Stimulated activated memory B cell treated with anti-CD40 and anti-IgM and Interleukin-4, amounts not matched to agents 10 μg/mL and 1 μg/mL and 100 μg/mL, for 72 hours (primary cell): ENCODE measurements at regions not wholly inside any gene's neighbourhood (a gene's known extent, or its start where the extent isn't known, plus 50 kb on each side); places are given as distances from the start of the nearest gene placed in this dataset.

Source experiments
- ATAC-seq: fragments of 150-1000 bp; cut with Tn5 transposase; 2 replicates; pipeline ENCODE4 v1.10.0; 2021
- H3K27ac Mint-ChIP-seq: one replicate; pipeline ENCODE4 v1.8.0; 2022; ENCODE audit warnings: mild to moderate bottlenecking, mixed read lengths
- H3K27me3 Mint-ChIP-seq: one replicate; pipeline ENCODE4 v1.8.0; 2022; ENCODE audit warnings: mixed read lengths
- H3K36me3 Mint-ChIP-seq: one replicate; pipeline ENCODE4 v1.8.0; 2022; ENCODE audit warnings: mixed read lengths
- H3K4me1 Mint-ChIP-seq: one replicate; pipeline ENCODE4 v1.8.0; 2022; ENCODE audit warnings: mixed read lengths
- H3K4me3 Mint-ChIP-seq: one replicate; pipeline ENCODE4 v1.8.0; 2022; ENCODE audit warnings: mild to moderate bottlenecking, moderate library complexity, mixed read lengths
- H3K9me3 Mint-ChIP-seq: one replicate; pipeline ENCODE4 v1.8.0; 2022; ENCODE audit warnings: mixed read lengths

DNA sequence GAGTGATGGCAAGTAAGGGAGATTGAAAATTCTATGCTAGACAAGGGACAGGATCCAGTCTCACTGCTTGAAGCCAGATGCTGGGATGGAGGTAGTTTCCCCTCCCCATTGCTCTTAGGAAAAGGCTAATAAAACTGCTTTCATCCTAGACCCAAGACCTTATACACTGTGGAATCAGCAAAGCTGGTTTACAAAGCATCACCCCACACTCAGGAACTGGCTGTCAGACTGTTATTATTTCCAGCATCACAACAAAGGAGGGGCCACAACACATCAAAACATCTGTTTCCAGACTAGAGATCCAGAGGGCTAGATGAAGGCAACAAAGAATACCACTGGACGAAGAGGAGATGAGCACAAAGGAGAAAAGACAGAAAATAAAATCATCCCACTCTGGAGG is 364.6 kb upstream of the PTGER4 start:
- no peak for ATAC-seq
- Mint-ChIP-seq H3K36me3 (no peaks in the 10 kb centered on the region), H3K27me3 (no peaks in the 10 kb centered on the region), H3K27ac (no peak overlapping the region), H3K4me1 (no peaks in the 10 kb centered on the region), H3K9me3 (no peaks in the 10 kb centered on the region), H3K4me3 (no peak overlapping the region)

DNA sequence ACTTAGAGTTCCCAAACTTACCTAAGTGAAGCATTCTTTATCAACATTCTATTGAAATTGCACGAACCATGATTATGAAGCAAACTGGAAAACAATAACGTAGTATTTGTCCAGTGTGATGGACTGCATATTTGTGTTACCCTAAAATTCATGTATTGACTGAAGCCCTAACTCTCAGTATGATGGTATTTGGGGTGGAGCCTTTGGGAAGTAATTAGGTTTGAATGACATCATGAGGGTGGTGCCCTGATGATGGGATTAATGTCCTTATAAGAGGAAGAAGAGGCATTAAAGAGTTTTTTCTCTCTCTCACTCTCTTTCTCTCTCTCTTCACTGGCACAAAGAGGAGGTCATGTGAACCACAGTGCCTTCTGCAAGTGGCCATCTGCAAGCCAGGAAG is 365.4 kb upstream of the PTGER4 start:
- ATAC-seq = no peak
- H3K27ac Mint-ChIP-seq = no peak overlapping the region
- H3K4me3 Mint-ChIP-seq = no peak overlapping the region
- H3K27me3 Mint-ChIP-seq = no peaks in the 10 kb centered on the region
- H3K4me1 Mint-ChIP-seq = no peaks in the 10 kb centered on the region
- no peaks in the 10 kb centered on the region for H3K36me3 Mint-ChIP-seq
- no peaks in the 10 kb centered on the region for H3K9me3 Mint-ChIP-seq

DNA sequence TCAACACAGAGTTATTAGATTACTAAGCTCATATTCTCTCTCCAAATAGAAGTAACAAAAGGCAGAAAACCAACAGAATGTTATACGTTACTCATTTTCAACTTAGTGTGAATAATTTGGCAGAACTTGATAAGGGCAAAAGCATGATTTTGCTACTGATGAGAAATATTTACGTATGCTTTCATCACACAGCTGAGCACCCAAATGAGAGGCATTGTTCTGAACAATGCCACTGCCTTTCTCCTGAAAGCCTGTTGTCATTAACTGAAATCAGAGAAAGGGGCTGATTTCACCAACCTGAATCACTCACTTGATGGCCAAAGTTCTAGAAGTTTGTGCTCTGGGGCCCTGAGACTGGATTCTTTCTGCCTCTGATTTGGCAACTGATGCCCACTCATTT is 367.5 kb upstream of the PTGER4 start:
- no peak for ATAC-seq
- Mint-ChIP-seq H3K9me3 (no peaks in the 10 kb centered on the region), H3K27me3 (no peaks in the 10 kb centered on the region), H3K27ac (no peak overlapping the region), H3K4me3 (no peak overlapping the region), H3K36me3 (no peaks in the 10 kb centered on the region), H3K4me1 (peaks cover 4% of the 10 kb centered on the region)

DNA sequence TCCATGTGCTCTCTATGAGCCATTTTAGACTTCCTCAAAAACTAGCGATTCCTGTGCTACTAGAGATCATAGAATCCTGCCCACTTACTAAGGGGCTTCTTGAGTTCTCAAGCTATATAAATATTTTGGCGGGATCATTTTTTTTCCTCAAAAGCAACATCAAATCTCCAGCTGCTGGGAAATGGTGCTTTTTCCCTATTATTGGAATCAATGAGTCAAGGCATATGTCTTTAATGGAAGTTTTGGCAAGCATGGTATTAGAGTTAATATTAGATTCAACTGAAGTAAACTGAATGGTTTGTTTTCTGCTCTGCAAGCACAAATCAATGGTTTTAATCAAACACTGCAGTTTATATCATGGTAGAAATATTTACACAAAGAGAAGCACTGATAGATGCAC is 369.9 kb upstream of the PTGER4 start:
- Mint-ChIP-seq H3K27me3 (no peaks in the 10 kb centered on the region), H3K27ac (no peak overlapping the region), H3K4me1 (peaks cover 4% of the 10 kb centered on the region), H3K4me3 (no peak overlapping the region), H3K36me3 (no peaks in the 10 kb centered on the region), H3K9me3 (no peaks in the 10 kb centered on the region)
- no peak for ATAC-seq

DNA sequence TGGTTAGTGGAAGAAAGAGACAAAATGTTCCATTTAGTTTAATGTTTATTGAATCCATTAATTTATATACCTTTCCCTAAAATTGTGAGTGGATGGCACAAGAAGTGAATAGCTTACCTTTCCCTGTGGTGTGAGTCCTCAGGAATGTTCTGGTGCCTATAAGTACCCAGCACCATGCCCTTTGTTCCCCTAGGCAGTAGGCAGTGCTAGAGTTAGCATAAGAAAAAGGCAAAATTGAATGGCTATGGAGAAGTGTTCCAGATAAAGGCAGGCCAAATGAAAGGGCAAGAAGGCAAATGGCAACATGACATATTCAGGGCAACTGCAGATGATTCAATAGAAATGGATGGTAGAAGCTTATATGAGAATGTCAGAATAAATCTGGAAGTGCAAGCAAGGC is 370.8 kb upstream of the PTGER4 start:
- peaks cover 4% of the 10 kb centered on the region for H3K4me1 Mint-ChIP-seq
- no peak overlapping the region for H3K4me3 Mint-ChIP-seq
- no peak for ATAC-seq
- H3K27ac Mint-ChIP-seq = no peak overlapping the region
- H3K27me3 Mint-ChIP-seq = no peaks in the 10 kb centered on the region
- H3K36me3 Mint-ChIP-seq = no peaks in the 10 kb centered on the region
- H3K9me3 Mint-ChIP-seq = no peaks in the 10 kb centered on the region

DNA sequence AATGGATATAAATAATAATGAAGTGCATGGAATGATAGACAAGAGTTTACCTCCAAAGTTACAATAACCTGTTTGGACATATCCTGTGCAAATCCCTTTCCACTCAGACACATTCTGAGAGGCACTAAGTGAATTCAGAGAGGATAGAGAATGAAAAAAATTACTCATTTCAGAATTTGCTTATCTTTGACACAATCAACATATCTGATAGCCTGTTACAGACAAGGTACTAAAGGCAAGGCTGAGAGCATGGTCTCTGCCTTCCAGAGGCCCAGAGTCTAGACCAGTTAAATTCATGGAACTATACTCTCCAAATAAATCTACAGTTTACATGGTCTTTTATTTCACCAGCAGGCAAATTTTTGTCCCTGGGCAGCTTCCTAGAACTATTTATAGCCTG is 371.8 kb upstream of the PTGER4 start:
- H3K27ac Mint-ChIP-seq = no peak overlapping the region
- no peaks in the 10 kb centered on the region for H3K27me3 Mint-ChIP-seq
- no peak for ATAC-seq
- peaks cover 4% of the 10 kb centered on the region for H3K4me1 Mint-ChIP-seq
- no peak overlapping the region for H3K4me3 Mint-ChIP-seq
- no peaks in the 10 kb centered on the region for H3K36me3 Mint-ChIP-seq
- no peaks in the 10 kb centered on the region for H3K9me3 Mint-ChIP-seq

DNA sequence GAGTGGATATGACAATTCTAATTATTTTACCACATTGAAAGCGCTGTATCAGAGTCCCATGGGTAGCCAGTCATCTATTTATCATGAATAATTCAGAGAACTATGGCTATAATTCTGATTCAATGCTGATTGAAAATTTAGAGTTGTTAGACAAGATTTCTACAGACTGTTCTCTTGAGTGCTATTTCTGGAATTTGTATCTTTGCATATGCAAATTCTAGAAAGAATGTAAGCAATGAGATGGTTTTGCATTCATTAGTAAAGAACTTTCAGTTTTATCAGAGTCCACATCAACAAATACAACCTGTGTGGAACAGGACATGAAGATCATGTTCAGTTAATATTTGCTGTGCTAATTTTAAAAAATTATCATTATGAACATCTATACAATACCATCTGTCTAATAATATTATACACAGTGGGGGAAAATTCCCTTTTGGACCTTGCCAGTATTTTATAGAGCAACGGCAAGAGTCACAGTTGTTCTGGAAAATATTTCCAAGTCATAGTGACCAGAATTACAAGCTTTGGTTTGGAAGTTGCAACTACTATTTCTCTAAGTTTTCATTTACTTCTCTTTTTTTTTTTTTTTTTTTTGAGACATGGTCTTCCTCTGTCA is 372.7 kb upstream of the PTGER4 start:
- H3K4me1 Mint-ChIP-seq = peaks cover 4% of the 10 kb centered on the region
- H3K36me3 Mint-ChIP-seq = no peaks in the 10 kb centered on the region
- H3K27ac Mint-ChIP-seq = no peak overlapping the region
- no peak for ATAC-seq
- H3K27me3 Mint-ChIP-seq = no peaks in the 10 kb centered on the region
- H3K9me3 Mint-ChIP-seq = no peaks in the 10 kb centered on the region
- no peak overlapping the region for H3K4me3 Mint-ChIP-seq

DNA sequence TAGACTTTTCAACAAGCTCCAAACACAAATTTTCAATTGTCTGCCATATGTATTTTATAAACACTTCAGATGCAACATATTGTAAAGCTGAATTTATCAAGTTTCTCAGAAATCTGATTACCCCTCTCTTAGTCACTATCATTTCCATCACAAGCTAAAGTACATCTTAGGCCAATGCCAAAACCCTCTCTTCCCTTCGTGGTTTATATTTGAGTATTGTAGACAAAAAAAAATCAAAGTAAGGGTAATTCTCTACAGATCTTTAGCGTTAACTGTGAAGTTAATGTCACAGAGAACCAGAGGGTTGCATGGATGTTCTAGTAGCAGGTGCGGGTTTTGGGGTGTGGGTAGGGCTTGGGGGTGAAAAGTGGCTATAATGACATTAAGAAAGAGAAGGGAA is 387.7 kb upstream of the PTGER4 start:
- ATAC-seq = no peak
- Mint-ChIP-seq H3K36me3 (no peaks in the 10 kb centered on the region), H3K4me3 (no peak overlapping the region), H3K4me1 (no peaks in the 10 kb centered on the region), H3K9me3 (no peaks in the 10 kb centered on the region), H3K27ac (no peak overlapping the region), H3K27me3 (no peaks in the 10 kb centered on the region)

DNA sequence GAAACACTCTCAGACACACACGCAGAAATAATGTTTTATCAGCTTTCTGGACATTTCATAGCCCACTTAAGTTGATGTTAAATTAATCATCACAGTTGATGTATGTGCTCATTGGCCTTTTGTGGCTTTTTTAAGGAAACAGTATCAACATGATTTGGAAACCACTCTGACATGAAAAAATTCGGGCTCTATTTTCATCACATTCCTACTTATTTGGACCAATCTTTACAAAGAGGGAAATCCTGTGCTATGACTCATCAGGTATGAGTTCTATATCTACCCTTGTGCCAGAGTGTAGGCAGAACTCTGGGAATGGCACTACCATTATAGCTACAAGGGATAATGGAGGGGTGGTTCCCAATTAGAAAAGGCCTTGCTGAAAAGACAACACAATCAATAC is 388.4 kb upstream of the PTGER4 start:
- no peak overlapping the region for H3K27ac Mint-ChIP-seq
- ATAC-seq = no peak
- no peaks in the 10 kb centered on the region for H3K9me3 Mint-ChIP-seq
- no peaks in the 10 kb centered on the region for H3K4me1 Mint-ChIP-seq
- H3K27me3 Mint-ChIP-seq = no peaks in the 10 kb centered on the region
- no peak overlapping the region for H3K4me3 Mint-ChIP-seq
- H3K36me3 Mint-ChIP-seq = no peaks in the 10 kb centered on the region

DNA sequence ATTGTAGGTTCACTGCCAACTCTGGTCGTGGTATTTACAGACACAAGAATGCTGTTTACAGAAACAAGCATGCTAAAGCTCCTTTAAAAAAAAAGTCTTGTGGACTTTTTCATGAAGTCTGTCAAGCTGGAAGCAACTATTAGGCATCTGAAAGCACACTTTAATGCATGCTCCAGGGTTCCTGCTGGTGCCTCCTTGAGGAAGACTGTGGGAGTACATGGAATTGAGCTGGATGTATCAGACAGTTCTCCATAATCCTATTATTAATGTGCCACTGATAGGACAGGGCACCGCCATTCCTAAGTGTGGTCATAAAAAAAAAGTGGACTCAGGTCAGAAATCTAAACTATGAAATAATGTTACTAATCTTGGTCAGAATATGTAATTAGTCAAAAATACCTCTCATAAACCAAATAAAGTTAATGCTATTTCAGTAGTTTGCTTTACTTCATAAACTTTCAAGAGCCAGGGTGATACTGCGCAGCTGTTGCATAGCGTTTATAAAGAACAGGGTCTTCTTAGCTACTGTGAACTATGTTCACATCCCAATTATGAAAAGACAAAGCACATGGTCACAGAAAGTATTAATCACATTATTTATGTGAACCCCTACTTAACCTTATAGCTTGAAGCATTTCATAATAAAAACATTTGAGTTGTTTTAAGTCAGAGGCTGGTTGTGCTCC is 390.8 kb upstream of the PTGER4 start:
- Mint-ChIP-seq H3K27ac (no peak overlapping the region), H3K36me3 (no peaks in the 10 kb centered on the region), H3K9me3 (no peaks in the 10 kb centered on the region), H3K4me1 (no peaks in the 10 kb centered on the region), H3K4me3 (no peak overlapping the region), H3K27me3 (no peaks in the 10 kb centered on the region)
- ATAC-seq = no peak

DNA sequence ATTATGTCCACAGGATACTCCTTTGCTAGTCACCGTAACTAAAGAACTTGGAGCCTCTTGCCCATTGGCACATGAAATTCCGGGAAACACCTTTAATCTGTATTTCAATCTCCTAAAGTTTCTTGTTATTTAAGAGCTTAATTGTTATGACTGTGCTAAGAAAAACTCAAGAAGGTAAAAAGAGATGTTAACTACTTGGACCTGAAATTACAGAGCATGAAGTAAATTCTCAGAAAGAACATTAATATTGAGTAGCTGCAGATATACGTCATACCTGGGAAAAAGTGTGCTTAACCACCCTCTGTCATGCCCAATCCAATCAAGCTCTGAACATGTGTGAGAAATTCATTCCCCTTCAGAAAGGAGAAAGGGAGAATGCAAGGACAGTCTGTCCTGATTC is 394.9 kb upstream of the PTGER4 start:
- ATAC-seq = no peak

DNA sequence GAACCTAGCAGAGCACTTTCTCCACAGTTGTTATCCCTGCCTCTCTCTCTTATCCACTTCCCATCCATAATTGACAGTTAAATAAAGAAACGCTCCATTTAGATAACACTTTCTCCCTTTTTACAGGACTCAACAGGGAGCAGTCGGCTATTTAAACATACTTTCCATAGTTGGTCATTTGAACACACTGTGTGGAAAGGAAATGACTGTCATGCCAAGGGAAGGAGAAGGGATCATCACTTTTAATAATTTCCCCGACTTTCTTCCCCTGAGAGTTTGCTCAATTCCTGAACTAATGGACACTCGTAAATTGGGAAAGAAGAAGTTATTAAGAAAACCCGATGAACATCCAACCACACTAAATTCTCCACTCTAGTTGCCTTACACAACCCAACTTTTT is 400.8 kb upstream of the PTGER4 start:
- H3K4me1 Mint-ChIP-seq = peaks cover 36% of the 10 kb centered on the region
- H3K27me3 Mint-ChIP-seq = no peaks in the 10 kb centered on the region
- no peaks in the 10 kb centered on the region for H3K9me3 Mint-ChIP-seq
- no peak overlapping the region for H3K27ac Mint-ChIP-seq
- ATAC-seq = no peak
- H3K36me3 Mint-ChIP-seq = no peaks in the 10 kb centered on the region
- H3K4me3 Mint-ChIP-seq = no peak overlapping the region

More for the DNA sequence above, 394.9 kb upstream of the PTGER4 start:
- Mint-ChIP-seq H3K27ac (no peak overlapping the region), H3K4me3 (no peak overlapping the region), H3K4me1 (no peaks in the 10 kb centered on the region), H3K27me3 (no peaks in the 10 kb centered on the region), H3K9me3 (no peaks in the 10 kb centered on the region), H3K36me3 (no peaks in the 10 kb centered on the region)

DNA sequence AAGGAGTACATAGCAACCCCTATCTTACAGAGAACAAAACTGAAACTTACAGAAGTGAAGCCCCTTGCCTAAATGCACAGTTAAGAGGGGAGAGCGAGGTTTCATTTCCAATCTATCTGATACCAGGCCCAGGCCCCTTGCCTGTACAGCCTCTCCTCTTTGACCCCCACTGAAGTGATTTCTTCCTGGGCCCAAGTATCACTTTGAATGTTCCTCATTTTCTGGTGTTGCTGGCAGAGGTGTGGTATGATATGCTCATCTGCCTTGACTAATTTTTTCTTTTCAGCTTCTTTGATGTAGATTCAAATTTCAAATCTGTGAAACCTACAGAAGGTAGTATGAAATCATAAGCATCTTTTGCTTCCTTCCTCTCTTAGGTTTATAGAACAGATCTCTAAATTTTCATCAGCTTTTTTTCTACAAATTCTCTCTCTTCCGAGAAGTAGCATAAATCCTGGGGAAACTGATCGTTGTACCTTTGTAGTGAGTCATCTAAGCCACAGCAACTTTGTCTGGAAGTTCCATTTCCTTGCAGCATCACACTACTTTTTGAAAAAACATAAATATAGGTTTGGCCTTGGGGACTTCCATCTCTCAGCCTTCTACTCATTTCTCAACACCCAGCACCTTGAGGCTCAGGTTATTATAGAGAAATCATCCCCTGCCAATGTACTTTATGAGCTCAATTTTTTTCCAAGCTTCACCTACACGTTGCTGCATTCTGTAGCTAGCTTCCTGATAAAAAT is 402.4 kb upstream of the PTGER4 start:
- H3K4me1 Mint-ChIP-seq = peaks cover 36% of the 10 kb centered on the region
- H3K27ac Mint-ChIP-seq = peak overlapping the region; percentile 74
- peaks cover 3% of the 10 kb centered on the region for H3K9me3 Mint-ChIP-seq
- H3K4me3 Mint-ChIP-seq = no peak overlapping the region
- no peaks in the 10 kb centered on the region for H3K36me3 Mint-ChIP-seq
- H3K27me3 Mint-ChIP-seq = no peaks in the 10 kb centered on the region
- peak; percentile 87 for ATAC-seq

DNA sequence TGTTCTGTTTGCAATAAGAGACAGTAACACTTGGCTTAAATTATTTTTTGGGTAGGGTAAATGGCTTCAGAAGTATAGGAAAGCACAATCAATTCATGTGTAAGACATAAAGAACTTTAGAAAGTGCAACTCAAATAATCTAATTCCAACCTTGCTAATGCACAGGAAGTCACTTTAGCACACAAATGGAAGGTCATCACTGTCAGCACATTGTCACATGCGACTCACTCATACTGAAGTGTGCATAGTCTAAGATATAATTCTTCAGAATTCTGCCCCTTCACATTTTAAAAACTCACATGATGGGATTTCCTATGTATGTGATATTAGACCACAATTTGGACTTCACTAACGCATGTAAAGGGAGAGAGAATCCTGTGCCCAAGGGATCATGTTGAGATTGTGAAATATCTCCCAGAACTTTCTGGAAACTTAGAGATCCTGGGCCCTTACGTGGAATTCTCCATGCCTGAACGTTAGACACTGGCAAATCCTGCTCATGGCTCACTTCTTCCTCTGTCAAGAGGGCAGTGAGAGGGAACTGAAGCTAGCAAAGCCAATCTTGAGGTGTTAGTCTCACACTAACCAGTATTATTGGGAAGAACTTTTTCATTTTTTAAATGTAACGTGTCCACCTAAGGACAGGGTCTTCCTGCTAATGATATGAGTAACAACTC is 403.2 kb upstream of the PTGER4 start:
- Mint-ChIP-seq H3K36me3 (no peaks in the 10 kb centered on the region), H3K4me1 (peaks cover 36% of the 10 kb centered on the region), H3K27me3 (no peaks in the 10 kb centered on the region), H3K9me3 (peaks cover 3% of the 10 kb centered on the region), H3K4me3 (no peak overlapping the region), H3K27ac (peak overlapping the region; percentile 74)
- peak; percentile 37 for ATAC-seq

DNA sequence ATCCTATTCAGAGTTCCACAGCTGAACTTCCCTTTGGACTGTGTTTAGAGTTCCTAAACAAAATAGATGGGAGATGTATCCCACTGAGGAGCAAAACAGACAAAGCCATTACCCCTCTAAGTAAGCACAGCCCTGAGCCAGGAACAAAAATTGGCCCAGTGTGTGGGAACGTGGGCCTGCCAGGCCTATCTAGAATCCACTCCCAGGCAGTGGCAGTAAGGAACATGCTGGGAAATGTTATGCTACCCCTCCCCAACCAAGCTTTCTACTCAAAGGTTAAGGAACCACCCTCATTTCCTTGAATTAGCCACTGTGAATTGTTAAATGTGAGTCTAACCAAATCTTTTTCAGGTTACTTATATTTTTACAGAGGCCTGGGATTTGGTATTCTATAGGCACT is 405.1 kb upstream of the PTGER4 start:
- H3K4me1 Mint-ChIP-seq = peaks cover 36% of the 10 kb centered on the region
- no peaks in the 10 kb centered on the region for H3K36me3 Mint-ChIP-seq
- no peak overlapping the region for H3K4me3 Mint-ChIP-seq
- H3K27ac Mint-ChIP-seq = no peak overlapping the region
- H3K27me3 Mint-ChIP-seq = no peaks in the 10 kb centered on the region
- peaks cover 3% of the 10 kb centered on the region for H3K9me3 Mint-ChIP-seq
- no peak for ATAC-seq
